Posterior cingulate gyrus (tissue), 11 donors: ENCODE measurements at regions not wholly inside any gene's neighbourhood (a gene's known extent, or its start where the extent isn't known, plus 50 kb on each side); places are given as distances from the start of the nearest gene placed in this dataset.

ENCODE experiments used
- DNase-seq, 10 donors: peaks; one replicate each; pipeline versions ENCODE4 v3.0.0 to v3.0.0-alpha.2; 2020 to 2021; ENCODE audit warnings: mixed read lengths in 3 of 10
- intact Hi-C: fragments of 100-400 bp; cut with DNase I; formaldehyde crosslinking; loops from one replicate; pipeline ENCODE4 v1.15.1; 2023

GRCh38 chr14:106842687-106843086, 1316.3 kb downstream of the TMEM121 start:
- intact Hi-C loops, result no loop called here
- peak in 2 of 10 donors; percentile 26 to 43 for DNase-seq

GRCh38 chr14:106843386-106843785, 1317.0 kb downstream of the TMEM121 start:
- no peak for DNase-seq
- intact Hi-C loops, result no loop called here

GRCh38 chr14:106843951-106844483, 1317.6 kb downstream of the TMEM121 start:
- DNase-seq, result peak in 1 of 10 donors; percentile 59
- intact Hi-C loops, result no loop called here

GRCh38 chr14:106844608-106845285, 1318.4 kb downstream of the TMEM121 start:
- DNase-seq, result peak in 7 of 10 donors; percentile 14 to 91 (median 22)
- intact Hi-C loops, result no loop called here

- no peak for DNase-seq
Measured at GRCh38 chr14:106845286-106846087, 1319.1 kb downstream of the TMEM121 start.

DNA sequence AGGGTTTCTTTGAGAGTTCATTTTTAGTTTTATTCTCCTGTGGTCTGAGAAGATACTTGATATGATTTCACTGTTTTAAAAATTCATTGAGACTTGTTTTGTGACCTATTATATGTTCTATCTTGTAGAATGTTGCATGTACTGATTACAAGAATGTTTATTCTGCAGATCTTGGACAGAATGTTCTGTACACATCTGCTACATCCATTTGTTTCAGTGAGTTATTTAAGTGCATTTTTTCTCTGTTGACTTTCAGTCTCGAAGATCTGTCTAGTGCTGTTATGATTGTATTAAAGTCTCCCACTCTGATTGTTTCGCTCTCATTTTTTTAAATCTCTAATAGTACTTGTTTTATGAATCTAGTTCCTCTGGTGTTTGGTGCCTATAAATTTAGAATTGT, 1319.8 kb downstream of the TMEM121 start:
- DNase-seq, result no peak
- intact Hi-C loops, result no loop called here

More at GRCh38 chr14:106845286-106846087, 1319.1 kb downstream of the TMEM121 start:
- intact Hi-C loops, result no loop called here

DNA sequence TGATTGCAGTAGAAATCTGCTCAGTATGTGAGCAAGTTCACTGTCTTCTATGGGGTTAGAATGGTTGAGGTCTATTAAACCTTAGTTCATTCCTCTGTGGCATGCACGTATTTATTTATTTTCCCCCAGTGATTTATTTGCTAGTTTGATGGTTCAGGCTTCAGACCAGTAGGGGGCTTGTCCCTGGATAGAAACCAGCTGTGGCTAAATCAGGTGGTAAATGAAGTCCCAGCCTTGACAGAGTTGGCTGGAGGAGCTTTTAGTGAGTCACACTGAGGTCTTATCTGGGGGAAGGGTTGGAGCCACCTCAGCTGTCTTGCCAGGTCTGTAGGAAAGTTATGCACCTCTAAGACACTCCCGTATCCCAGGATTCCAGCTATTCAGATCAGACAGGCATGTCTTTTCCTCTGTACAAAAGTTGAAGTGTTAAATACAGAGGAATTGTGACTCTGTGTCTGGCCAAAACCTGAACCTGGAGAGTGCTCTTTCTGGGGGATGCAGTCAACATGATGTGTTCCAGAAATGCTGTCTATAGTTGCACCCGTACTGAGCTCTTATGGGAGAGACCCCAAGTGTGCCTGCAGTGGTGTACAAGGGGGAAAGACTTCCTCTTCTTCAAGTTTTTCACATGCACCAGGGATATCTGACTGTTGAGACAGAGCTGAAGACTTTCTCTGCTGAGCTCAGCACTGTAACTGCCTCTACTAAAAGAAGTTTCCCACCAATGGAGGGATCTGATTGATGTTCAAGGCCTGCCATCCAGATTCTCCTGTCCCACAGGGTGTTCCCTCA, 1322.1 kb downstream of the TMEM121 start:
- no peak for DNase-seq
- intact Hi-C loops, result no loop called here

GRCh38 chr14:106850913-106851825, 1324.8 kb downstream of the TMEM121 start:
- DNase-seq, result no peak
- intact Hi-C loops, result no loop called here

- intact Hi-C loops, result no loop called here
- no peak for DNase-seq
Measured at GRCh38 chr14:106872611-106873446, 1346.4 kb downstream of the TMEM121 start.

DNA sequence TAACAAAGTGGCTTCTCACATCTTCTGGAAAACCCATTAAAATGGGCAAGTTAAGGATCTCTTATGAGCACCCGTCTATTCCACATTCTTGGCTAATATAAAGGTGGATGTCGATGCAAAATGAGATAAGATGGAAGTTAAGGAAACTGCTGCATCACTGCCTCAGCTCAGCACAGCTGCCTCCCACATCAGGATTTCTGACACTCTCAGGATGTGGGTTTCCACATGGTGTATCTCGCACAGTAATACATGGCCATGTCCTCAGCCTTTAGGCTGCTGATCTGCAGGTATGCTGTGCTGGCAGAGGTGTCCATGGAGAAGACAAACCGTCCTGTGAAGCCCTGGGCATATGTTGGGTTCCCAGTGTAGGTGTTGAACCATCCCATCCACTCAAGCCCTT, 1348.0 kb downstream of the TMEM121 start:
- intact Hi-C loops, result no loop called here
- DNase-seq, result no peak

DNA sequence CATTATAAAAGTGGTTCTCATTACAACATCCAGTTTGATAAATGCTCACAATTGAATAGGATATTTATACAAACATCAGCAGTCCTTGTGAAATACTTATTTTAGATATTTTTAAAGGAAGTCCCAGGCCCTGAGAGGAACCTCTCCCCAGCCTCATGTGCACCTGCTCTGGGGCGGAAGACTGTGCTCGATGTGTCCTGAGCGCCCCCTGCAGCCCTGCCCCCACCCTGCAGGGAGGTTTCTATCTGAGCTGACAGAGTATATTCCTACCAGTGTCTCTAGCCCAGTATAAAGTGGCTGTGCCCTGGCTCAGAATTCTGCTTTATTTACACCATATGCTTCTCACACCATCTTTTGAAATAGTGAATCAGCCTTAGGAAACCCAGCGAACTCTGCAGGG, 1349.1 kb downstream of the TMEM121 start:
- DNase-seq, result no peak
- intact Hi-C loops, result no loop called here

GRCh38 chr14:106876711-106877110, 1350.3 kb downstream of the TMEM121 start:
- DNase-seq, result no peak
- intact Hi-C loops, result no loop called here

DNA sequence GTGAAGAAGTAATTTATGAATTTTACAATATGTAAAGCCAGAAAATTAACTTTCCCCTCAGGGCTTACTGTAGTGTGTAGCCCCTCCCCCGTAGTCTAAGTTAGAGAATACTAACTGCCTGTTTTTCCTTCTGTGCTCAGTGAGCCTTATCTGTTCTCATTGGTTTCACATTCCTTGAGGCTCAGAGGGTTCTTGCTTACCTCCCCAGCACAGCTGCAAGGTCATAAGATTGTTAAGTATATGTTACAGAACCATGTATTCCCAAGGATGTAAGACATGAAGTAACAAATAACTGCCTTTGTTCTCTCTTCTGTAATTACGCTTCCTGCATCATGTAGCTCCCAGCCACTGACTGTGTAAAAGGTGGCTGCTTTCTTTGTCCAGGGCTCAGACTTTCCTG, 1351.1 kb downstream of the TMEM121 start:
- DNase-seq, result no peak
- intact Hi-C loops, result no loop called here

- no peak for DNase-seq
- intact Hi-C loops, result no loop called here
Measured at GRCh38 chr14:106879241-106879640, 1352.9 kb downstream of the TMEM121 start.

GRCh38 chr14:106883218-106883692, 1356.9 kb downstream of the TMEM121 start:
- peak in 2 of 10 donors; percentile 69 to 85 for DNase-seq
- intact Hi-C loops, result no loop called here
